ENCODE measurements at regions not wholly inside any gene's neighbourhood (a gene's known extent, or its start where the extent isn't known, plus 50 kb on each side); places are given as distances from the start of the nearest gene placed in this dataset.

DNA sequence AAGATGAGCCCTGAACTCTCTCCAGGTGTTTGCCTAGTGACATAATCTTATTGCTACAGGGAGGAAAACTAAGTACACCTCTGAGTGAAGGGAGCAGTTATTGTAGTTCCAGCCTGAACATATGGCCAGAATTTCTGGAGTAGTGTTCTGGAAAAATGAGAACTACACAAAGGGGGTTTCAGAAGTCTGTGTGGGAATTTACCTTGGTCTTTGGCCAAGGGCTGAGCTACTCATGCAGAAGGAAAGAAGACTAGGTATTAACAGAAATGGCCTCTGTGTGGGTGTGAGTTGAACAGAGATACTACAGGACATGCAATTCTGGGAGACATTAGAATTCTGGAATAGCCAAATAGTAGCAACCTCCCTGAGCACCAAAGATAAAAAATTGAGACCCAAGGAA lies 1009.7 kb upstream of the GJE1 start:
- no peak overlapping the region for H3K4me3 Mint-ChIP-seq
- POLR2A ChIA-PET: no interaction called here
- Histone ChIP-seq H3K27ac (ENCODE audit: low read length) (no peak overlapping the region), H3K9me3 (no peaks in the 10 kb centered on the region), H3K4me3 (ENCODE audit: control insufficient read depth in 1 of 2, extremely low read depth in 1 of 2, low read length in 1 of 2) (no peak overlapping the region), H3K36me3 (ENCODE audit: control insufficient read depth in 2 of 2, extremely low read depth in 1 of 2, insufficient read depth in 1 of 2, low read length in 1 of 2) (no peaks in the 10 kb centered on the region), H3K27me3 (replicated peaks in 1 of 2; ENCODE audit: control insufficient read depth in 2 of 2, extremely low read depth in 1 of 2, insufficient read depth in 2 of 2, low read length in 1 of 2) (no peaks in the 10 kb centered on the region), H3K4me1 (ENCODE audit: control insufficient read depth in 1 of 2, extremely low read depth in 1 of 2, insufficient read depth in 2 of 2, low read length in 2 of 2) (no peaks in the 10 kb centered on the region)
- DNase-seq: no peak
- peaks cover 2 to 3% of the 10 kb centered on the region in 2 donors for H3K27me3 Mint-ChIP-seq
- no peak overlapping the region for H3K27ac Mint-ChIP-seq
- no peak for ATAC-seq (replicated peaks in 1 of 4)
- no peaks in the 10 kb centered on the region for H3K9me3 Mint-ChIP-seq
- no peaks in the 10 kb centered on the region for H3K36me3 Mint-ChIP-seq
- CTCF ChIA-PET: no interaction called here
- no peaks in the 10 kb centered on the region for H3K4me1 Mint-ChIP-seq

DNA sequence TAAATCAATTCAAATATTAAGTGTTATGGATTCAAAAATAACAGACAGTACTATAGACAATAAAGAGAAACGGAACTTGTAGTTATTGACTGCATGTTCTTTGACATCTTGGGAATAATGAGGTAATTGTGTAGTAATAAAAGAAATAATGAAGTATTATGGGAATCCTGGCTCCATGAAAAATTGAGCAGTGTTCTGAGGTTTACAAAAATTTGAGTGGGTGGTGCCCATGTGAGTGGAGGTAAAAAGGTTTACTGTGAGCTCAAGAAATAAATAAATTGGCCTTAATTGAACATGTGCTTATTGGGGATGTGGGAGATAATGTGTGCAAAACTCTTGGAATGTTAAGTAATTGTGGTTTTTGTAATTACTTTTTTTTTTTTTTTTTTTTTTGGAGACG lies 1013.7 kb upstream of the GJE1 start:
- Histone ChIP-seq H3K4me1 (ENCODE audit: control insufficient read depth in 1 of 2, extremely low read depth in 1 of 2, insufficient read depth in 2 of 2, low read length in 2 of 2) (no peaks in the 10 kb centered on the region), H3K27ac (ENCODE audit: low read length) (no peak overlapping the region), H3K27me3 (replicated peaks in 1 of 2; ENCODE audit: control insufficient read depth in 2 of 2, extremely low read depth in 1 of 2, insufficient read depth in 2 of 2, low read length in 1 of 2) (no peaks in the 10 kb centered on the region), H3K36me3 (ENCODE audit: control insufficient read depth in 2 of 2, extremely low read depth in 1 of 2, insufficient read depth in 1 of 2, low read length in 1 of 2) (no peaks in the 10 kb centered on the region), H3K9me3 (no peaks in the 10 kb centered on the region), H3K4me3 (ENCODE audit: control insufficient read depth in 1 of 2, extremely low read depth in 1 of 2, low read length in 1 of 2) (no peak overlapping the region)
- H3K27me3 Mint-ChIP-seq: peaks cover under 1 to 2% of the 10 kb centered on the region in 2 donors
- no peaks in the 10 kb centered on the region for H3K4me1 Mint-ChIP-seq
- no CpG with 5 or more reads among the region's 2 CpGs for WGBS (ENCODE audit: insufficient coverage)
- H3K36me3 Mint-ChIP-seq: no peaks in the 10 kb centered on the region
- POLR2A ChIA-PET: no interaction called here
- ATAC-seq (replicated peaks in 1 of 4): no peak
- CTCF ChIA-PET: no interaction called here
- no peak for DNase-seq
- H3K9me3 Mint-ChIP-seq: no peaks in the 10 kb centered on the region
- no peak overlapping the region for H3K27ac Mint-ChIP-seq
- no peak overlapping the region for H3K4me3 Mint-ChIP-seq

DNA sequence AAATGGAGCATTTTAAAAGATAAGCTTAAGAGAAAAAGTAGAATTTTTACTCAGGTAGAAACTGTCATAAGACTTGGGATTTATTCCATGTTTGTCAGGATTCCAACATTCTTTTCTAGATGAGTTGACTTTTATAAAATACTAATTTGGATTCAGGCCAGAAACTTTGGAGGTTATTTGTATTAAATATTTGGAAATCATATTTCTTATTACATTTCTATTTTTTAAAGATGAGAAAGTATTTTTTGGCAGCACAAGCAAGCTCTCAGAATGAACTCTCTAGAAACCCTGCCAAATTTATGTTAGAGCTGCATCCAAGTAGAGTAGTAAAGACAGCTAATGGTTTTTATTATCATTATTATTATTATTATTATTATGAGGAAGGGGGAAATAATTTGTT lies 1014.9 kb upstream of the GJE1 start:
- H3K4me3 ChIP-seq (ENCODE audit: control insufficient read depth in 1 of 2, extremely low read depth in 1 of 2, low read length in 1 of 2): no peak overlapping the region
- no peaks in the 10 kb centered on the region for H3K4me1 ChIP-seq (ENCODE audit: control insufficient read depth in 1 of 2, extremely low read depth in 1 of 2, insufficient read depth in 2 of 2, low read length in 2 of 2)
- Mint-ChIP-seq H3K27ac (no peak overlapping the region), H3K4me3 (no peak overlapping the region), H3K4me1 (no peaks in the 10 kb centered on the region), H3K36me3 (no peaks in the 10 kb centered on the region), H3K9me3 (no peaks in the 10 kb centered on the region), H3K27me3 (peaks cover 0 to 2% of the 10 kb centered on the region in 2 donors)
- no peaks in the 10 kb centered on the region for H3K27me3 ChIP-seq (replicated peaks in 1 of 2; ENCODE audit: control insufficient read depth in 2 of 2, extremely low read depth in 1 of 2, insufficient read depth in 2 of 2, low read length in 1 of 2)
- DNase-seq: no peak
- no peak overlapping the region for H3K27ac ChIP-seq (ENCODE audit: low read length)
- no peaks in the 10 kb centered on the region for H3K9me3 ChIP-seq
- no peaks in the 10 kb centered on the region for H3K36me3 ChIP-seq (ENCODE audit: control insufficient read depth in 2 of 2, extremely low read depth in 1 of 2, insufficient read depth in 1 of 2, low read length in 1 of 2)
- POLR2A ChIA-PET: no interaction called here
- ATAC-seq (replicated peaks in 1 of 4): no peak
- CTCF ChIA-PET: no interaction called here

DNA sequence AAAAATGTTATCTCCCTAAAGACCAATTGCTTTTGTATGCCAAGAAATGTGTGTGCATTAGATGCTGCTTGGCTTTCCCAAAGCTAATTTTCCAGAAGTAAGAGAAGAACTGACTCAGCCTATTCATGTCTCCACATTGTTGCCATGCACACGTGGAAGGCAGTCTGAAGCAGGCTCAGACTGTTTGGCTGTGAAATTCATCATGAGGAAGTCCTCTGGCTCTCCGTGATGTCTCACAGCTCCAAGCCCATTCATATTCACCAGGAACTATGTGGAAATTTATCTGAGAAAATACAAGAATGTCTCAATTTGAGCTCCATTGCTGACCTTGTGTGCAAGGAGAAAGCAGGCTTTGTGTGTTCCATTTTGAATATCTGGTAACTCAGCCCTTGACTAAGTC lies 1022.2 kb upstream of the GJE1 start:
- no peak overlapping the region for H3K4me3 Mint-ChIP-seq
- H3K36me3 Mint-ChIP-seq: no peaks in the 10 kb centered on the region
- WGBS (ENCODE audit: insufficient coverage): no CpG with 5 or more reads among the region's 2 CpGs
- H3K27ac Mint-ChIP-seq: no peak overlapping the region
- H3K4me1 Mint-ChIP-seq: no peaks in the 10 kb centered on the region
- Histone ChIP-seq H3K4me1 (ENCODE audit: control insufficient read depth in 1 of 2, extremely low read depth in 1 of 2, insufficient read depth in 2 of 2, low read length in 2 of 2) (no peaks in the 10 kb centered on the region), H3K4me3 (ENCODE audit: control insufficient read depth in 1 of 2, extremely low read depth in 1 of 2, low read length in 1 of 2) (no peak overlapping the region), H3K27ac (ENCODE audit: low read length) (no peak overlapping the region), H3K27me3 (replicated peaks in 1 of 2; ENCODE audit: control insufficient read depth in 2 of 2, extremely low read depth in 1 of 2, insufficient read depth in 2 of 2, low read length in 1 of 2) (no peaks in the 10 kb centered on the region), H3K36me3 (ENCODE audit: control insufficient read depth in 2 of 2, extremely low read depth in 1 of 2, insufficient read depth in 1 of 2, low read length in 1 of 2) (no peaks in the 10 kb centered on the region), H3K9me3 (no peaks in the 10 kb centered on the region)
- no peak for DNase-seq
- ChIA-PET CTCF (no interaction called here), POLR2A (no interaction called here)
- no peak for ATAC-seq (replicated peaks in 1 of 4)
- H3K27me3 Mint-ChIP-seq: peaks cover 0 to 4% of the 10 kb centered on the region in 2 donors
- no peaks in the 10 kb centered on the region for H3K9me3 Mint-ChIP-seq

DNA sequence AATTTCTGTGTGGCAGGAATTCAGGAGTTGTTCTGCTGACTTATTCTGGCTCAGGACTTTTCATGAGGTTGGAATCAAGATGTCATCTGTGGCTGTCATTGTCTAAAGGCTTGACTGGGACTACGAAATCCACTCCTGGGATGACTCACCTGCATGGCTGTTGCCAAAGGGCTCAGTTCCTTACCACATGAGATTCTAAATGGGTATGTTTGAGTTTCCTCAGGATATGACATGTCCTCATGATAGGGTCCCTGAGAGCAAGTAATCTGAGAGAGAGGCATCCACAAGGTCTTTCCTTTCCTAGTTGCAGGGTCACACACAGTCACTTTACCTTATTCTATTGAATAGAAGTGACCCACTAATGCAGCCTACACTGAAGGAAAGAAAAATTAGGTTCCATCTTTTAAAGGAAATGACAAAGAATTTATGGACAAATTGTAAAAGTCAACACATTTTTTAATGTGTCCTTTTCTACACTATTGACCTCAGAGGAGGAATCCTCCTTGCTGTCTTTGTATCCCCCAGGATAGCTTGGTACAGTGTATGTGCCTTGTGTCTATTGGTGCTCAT lies 1025.0 kb upstream of the GJE1 start:
- no peaks in the 10 kb centered on the region for H3K9me3 Mint-ChIP-seq
- H3K4me3 Mint-ChIP-seq: no peak overlapping the region
- H3K27ac Mint-ChIP-seq: no peak overlapping the region
- ChIA-PET POLR2A (no interaction called here), CTCF (no interaction called here)
- Histone ChIP-seq H3K9me3 (no peaks in the 10 kb centered on the region), H3K4me3 (ENCODE audit: control insufficient read depth in 1 of 2, extremely low read depth in 1 of 2, low read length in 1 of 2) (no peak overlapping the region), H3K27me3 (replicated peaks in 1 of 2; ENCODE audit: control insufficient read depth in 2 of 2, extremely low read depth in 1 of 2, insufficient read depth in 2 of 2, low read length in 1 of 2) (no peaks in the 10 kb centered on the region), H3K36me3 (ENCODE audit: control insufficient read depth in 2 of 2, extremely low read depth in 1 of 2, insufficient read depth in 1 of 2, low read length in 1 of 2) (no peaks in the 10 kb centered on the region), H3K27ac (ENCODE audit: low read length) (no peak overlapping the region), H3K4me1 (ENCODE audit: control insufficient read depth in 1 of 2, extremely low read depth in 1 of 2, insufficient read depth in 2 of 2, low read length in 2 of 2) (no peaks in the 10 kb centered on the region)
- no peaks in the 10 kb centered on the region for H3K4me1 Mint-ChIP-seq
- no peaks in the 10 kb centered on the region for H3K36me3 Mint-ChIP-seq
- H3K27me3 Mint-ChIP-seq: peaks cover 0 to 4% of the 10 kb centered on the region in 2 donors
- DNase-seq: no peak
- ATAC-seq (replicated peaks in 1 of 4): no peak
- WGBS (ENCODE audit: insufficient coverage): no CpG with 5 or more reads among the region's 1 CpG

DNA sequence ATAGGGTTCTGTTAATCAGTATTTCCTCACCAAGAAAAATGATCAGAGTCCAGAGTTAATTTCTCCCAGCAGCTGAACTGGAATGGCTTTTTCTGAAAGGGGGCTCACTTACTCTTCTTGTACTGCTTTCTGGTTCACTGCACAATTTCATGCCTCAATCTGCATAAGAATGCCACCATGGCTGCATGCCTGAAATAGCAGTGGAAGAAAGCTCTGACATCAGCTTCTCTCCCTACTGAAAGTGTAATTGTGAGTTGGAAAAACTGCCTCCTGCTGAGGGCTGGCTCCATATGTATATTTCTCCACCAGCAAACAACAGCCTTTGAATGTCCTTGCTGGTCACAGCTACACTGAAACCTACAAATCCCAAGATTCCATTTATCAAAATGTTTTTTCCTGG lies 1027.2 kb upstream of the GJE1 start:
- H3K27ac Mint-ChIP-seq: no peak overlapping the region
- H3K4me1 Mint-ChIP-seq: no peaks in the 10 kb centered on the region
- Histone ChIP-seq H3K9me3 (no peaks in the 10 kb centered on the region), H3K4me3 (ENCODE audit: control insufficient read depth in 1 of 2, extremely low read depth in 1 of 2, low read length in 1 of 2) (no peak overlapping the region), H3K36me3 (ENCODE audit: control insufficient read depth in 2 of 2, extremely low read depth in 1 of 2, insufficient read depth in 1 of 2, low read length in 1 of 2) (no peaks in the 10 kb centered on the region), H3K4me1 (ENCODE audit: control insufficient read depth in 1 of 2, extremely low read depth in 1 of 2, insufficient read depth in 2 of 2, low read length in 2 of 2) (no peaks in the 10 kb centered on the region), H3K27ac (ENCODE audit: low read length) (no peak overlapping the region), H3K27me3 (replicated peaks in 1 of 2; ENCODE audit: control insufficient read depth in 2 of 2, extremely low read depth in 1 of 2, insufficient read depth in 2 of 2, low read length in 1 of 2) (no peaks in the 10 kb centered on the region)
- H3K4me3 Mint-ChIP-seq: no peak overlapping the region
- no peaks in the 10 kb centered on the region for H3K36me3 Mint-ChIP-seq
- no peak for DNase-seq
- ChIA-PET CTCF (no interaction called here), POLR2A (no interaction called here)
- ATAC-seq (replicated peaks in 1 of 4): no peak
- H3K27me3 Mint-ChIP-seq: no peaks in the 10 kb centered on the region
- H3K9me3 Mint-ChIP-seq: no peaks in the 10 kb centered on the region

DNA sequence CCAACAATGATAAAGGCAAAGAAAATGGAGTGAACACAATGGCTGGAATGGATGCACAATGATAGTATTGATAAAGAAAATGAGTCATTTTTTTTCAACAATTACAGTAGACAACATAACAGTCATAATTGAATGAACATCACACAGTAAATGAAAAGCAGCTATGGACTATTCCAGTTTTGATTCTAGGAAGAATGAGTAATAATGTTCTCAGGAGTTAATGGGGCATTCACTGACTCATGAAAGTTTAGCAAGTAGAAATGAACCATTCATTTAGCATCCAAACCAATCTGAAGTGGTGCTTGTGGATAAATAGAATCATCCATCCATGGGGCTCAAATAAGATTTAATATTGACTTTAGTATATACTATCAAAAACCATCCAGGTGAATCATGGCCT lies 1029.5 kb upstream of the GJE1 start:
- ChIA-PET CTCF (no interaction called here), POLR2A (no interaction called here)
- Mint-ChIP-seq H3K36me3 (no peaks in the 10 kb centered on the region), H3K27ac (no peak overlapping the region), H3K9me3 (no peaks in the 10 kb centered on the region), H3K4me3 (no peak overlapping the region), H3K4me1 (no peaks in the 10 kb centered on the region), H3K27me3 (peaks cover 4 to 5% of the 10 kb centered on the region in 2 donors)
- H3K4me3 ChIP-seq (ENCODE audit: control insufficient read depth in 1 of 2, extremely low read depth in 1 of 2, low read length in 1 of 2): no peak overlapping the region
- H3K27ac ChIP-seq (ENCODE audit: low read length): no peak overlapping the region
- H3K27me3 ChIP-seq (replicated peaks in 1 of 2; ENCODE audit: control insufficient read depth in 2 of 2, extremely low read depth in 1 of 2, insufficient read depth in 2 of 2, low read length in 1 of 2): no peaks in the 10 kb centered on the region
- H3K36me3 ChIP-seq (ENCODE audit: control insufficient read depth in 2 of 2, extremely low read depth in 1 of 2, insufficient read depth in 1 of 2, low read length in 1 of 2): no peaks in the 10 kb centered on the region
- ATAC-seq (replicated peaks in 1 of 4) (no peak), DNase-seq (no peak)
- H3K9me3 ChIP-seq: no peaks in the 10 kb centered on the region
- no peaks in the 10 kb centered on the region for H3K4me1 ChIP-seq (ENCODE audit: control insufficient read depth in 1 of 2, extremely low read depth in 1 of 2, insufficient read depth in 2 of 2, low read length in 2 of 2)

Data from T-cell (primary cell).